Fibroblast of skin of abdomen (primary cell): ENCODE measurements at regions not wholly inside any gene's neighbourhood (a gene's known extent, or its start where the extent isn't known, plus 50 kb on each side); places are given as distances from the start of the nearest gene placed in this dataset.

Source experiments
- DNase-seq: peaks from one replicate; pipeline ENCODE4 v3.0.0-alpha.2; 2013

DNA sequence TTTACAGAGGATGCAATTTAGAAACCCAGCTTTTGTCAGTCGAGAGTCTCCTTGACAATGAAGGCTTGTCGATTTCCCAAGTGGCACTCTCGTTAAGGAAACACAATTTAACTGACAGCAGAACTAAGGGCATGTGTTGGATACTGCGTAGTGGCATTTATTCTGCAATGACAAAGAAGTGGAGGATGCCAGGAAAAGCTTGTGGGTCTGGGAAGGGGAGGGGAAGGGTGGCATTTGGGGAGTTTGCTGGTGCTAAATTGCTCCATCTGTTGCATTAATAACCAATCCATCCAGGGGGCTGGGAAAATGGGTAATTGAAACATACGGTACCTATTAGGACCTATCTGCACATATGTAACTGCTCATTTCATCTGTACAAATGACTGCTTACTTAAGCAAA is 190.6 kb downstream of the NSG2 start:
- peak; percentile 26 for DNase-seq

DNA sequence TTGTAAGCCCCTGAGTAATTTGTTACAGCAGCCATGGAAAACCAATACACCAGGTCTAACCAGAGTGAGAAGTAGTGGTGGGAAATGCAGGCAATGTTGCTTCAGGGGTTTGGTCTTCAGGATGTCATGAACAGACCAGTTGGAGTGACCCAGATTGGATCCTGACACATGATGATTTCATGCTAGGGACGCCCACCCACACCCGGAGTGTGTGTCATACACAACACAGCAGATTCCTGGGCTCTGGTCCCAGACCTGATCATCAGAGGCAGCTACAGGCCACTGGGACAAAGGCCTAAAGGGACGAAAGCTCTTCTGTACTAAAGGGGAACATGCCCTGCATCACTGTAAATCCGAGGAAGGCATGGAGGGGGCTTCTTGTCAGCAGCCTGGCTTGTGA is 194.2 kb downstream of the NSG2 start:
- DNase-seq, result peak; percentile 10

DNA sequence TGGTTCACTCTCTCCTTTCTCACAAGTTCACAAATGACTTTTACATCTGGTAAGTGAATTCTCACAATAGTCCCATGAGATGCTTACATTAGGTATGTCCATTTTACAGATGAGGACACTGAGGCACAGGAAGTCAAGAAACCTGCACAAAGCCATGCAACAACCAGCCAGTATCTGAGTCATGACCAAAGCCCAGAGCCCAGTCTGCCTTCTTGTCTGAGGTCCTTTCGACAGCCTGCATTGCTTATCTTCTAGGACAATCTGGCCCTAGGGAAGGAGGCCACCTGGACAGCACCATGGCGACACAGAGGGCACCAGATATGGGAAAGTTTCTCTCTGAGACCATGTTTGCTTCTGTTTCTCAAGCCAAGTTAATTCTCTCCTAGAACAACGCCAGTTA is 197.1 kb downstream of the NSG2 start:
- DNase-seq, result no peak

DNA sequence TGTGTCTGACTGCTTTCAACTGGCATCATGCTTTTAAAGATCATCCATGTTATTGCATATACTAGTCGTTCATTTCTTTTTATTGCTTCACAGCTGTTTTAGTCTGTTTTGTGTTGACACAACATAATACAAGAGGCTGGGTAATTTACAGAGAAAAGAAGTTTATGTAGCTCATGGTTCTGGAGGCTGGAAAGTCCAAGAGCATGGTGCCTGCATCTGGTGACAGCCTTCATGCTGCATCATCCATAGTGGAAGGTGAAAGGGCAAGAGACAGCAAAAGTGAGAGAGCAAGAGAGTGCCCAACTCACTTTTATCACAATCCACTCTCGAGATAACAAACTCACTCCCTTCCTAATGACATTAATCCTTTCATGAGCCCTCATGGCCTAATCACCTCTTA is 198.4 kb downstream of the NSG2 start:
- no peak for DNase-seq

DNA sequence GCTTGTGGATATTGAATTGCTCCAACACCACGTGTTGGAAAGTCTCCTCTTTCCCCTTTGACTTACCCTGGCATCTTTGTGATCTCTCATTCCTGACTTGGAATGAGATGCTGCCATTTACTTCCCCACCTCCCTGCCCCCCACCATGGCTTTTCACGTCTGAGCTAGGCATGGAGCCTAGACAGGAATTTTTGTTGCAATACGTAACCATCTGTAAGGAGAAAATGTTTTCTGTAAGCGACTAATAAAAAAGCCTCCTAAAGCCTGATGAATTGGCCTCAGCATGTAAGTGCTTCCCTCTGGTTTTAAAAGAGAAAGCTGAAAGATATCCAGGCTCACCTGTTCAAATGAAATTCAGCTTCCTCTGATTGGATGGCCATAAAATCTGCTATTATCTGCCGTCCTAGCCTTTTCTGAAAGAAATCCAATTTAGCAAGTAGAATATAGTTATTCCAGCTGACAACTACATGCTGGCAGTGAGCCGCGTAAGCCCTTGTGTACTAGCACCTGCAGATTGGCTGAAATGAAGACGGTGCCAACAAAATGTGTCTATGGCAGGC is 200.1 kb downstream of the NSG2 start:
- peak; percentile 60 for DNase-seq

DNA sequence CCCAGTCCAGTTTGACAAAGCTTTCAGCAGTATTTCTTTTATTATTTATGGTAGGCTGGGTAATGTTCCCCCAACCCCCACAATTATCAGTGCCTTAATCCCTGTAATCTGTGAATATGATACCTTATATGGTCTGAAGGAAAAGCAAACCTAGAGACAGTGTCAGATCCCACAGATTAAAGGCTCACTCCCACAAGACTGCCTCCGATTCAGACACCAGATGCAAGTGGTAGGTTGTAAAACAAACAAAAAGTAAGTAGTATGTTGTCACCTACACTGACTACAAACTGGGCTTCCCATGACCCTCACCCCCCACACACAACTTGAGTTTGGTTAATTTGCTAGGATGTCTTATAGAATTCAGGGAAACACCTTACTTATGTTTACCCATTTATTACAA is 201.2 kb downstream of the NSG2 start:
- no peak for DNase-seq

DNA sequence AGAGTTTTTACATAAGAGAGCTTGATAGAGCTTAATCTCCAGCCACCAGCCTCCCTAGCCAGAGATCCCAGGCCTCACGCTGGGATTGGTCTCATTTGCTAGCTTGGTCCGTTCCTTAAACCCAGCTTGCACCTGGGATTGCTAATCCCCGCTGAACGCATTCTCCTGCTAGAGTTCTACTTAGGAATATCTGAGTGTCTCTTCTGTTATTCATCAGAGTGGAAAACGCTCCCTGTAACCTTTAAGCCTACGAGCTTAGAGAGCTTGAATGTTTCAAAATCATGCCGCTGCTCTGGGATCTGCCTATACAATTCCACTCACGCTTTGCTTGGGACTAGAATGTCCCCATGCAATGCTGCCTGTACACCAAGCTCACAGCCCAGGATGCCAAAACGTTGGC is 201.8 kb downstream of the NSG2 start:
- no peak for DNase-seq

DNA sequence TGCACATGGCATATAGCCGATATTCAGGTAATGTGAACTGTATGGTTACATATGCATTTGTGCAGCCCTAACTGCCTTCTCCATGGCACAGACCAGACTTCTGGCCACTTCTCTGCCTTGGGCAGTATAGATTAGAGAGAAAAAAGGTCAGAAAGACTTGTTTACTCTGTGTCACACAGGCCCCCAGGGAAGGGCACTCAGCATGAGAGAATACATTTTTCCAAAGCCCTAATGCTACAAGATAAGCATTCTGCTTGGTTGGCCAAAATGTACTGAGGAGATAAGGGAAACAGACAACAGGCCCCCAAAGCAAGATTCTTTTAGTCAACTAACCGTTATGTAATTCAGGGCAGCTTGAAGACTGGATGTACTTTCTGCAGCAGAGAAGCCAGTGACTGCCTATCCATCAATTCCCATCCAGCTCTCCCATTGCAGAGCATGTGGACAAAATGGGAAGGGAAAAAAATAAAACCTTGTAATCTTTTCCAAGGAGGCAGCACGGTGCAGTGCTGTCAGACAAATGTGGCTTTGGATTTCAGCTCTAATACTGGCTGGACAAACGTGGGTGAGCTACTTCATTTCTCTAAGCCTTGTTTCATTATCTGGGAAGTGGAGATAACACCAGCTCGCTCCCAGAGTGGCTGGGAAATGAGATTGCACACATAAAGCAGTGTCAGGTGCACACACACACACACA is 205.9 kb downstream of the NSG2 start:
- no peak for DNase-seq

DNA sequence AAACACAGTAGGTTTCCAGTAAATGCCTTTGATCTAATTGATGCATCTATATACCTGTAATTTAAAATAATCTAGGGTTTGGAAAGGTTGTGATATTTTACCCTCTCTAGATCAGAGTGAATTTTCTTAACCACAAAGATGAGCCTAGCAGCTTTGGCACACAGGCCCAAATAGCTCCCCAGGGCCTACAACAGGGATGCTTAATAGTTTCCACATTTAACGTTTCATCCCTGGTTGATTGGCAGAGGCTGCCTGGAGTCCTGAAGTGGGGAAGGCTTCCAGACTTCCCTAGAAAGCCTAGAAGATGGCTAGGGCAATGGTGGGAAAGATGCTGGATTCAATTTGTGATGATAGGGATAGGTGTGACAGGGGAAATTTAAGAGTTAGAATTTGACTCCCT is 206.6 kb downstream of the NSG2 start:
- no peak for DNase-seq

DNA sequence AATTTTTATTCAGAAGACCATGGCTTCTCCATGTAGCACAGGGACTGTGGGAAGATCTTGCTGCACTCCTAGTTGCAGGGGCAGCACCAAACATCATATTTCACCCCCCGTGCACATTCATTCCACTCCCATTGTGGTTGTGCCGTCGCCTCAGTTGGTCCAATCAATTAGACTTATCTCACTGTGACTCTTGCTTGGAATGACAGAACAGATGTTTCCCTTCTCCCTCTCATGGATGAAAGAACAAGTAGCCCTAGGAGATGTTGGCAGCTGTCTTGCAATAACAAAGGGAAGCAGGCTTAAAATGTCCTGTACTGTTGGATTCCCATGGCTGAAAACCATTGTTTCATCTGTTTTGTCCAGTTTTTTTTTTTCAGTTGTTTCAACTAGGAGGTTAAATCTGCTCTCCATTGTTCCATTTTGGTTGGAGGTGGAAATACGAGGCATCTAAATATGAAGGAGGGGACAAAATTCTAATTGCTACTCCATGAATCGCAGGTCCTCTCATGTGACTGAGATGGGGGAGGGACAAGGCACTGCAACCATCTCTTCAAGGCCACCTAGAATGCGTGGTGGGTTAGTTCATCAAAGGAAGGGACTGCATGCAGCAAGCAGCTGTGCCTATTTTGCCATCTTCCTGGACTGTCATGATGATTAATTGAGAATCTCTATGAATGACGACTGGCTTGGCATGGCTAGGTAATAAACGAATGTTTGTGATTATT is 214.4 kb downstream of the NSG2 start:
- DNase-seq, result no peak

DNA sequence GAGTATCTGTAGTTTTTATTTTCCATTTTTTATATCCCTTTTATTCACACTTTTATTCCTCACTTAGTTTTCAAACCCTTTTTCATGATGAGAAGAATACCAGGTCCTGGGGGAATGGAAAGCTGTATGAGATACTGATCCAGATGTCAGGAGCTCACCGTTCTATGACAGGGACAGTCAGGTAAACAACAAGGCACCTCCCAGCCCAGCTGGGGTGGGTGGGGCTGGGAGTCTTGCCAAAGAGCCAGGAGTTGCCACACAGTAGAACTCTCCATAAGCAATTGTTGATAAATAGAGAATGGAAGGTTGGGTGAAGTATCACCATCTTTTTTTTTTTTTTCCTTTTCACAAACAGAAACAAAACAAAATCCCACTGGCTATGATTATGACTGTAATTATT is 225.8 kb downstream of the NSG2 start:
- DNase-seq, result no peak

DNA sequence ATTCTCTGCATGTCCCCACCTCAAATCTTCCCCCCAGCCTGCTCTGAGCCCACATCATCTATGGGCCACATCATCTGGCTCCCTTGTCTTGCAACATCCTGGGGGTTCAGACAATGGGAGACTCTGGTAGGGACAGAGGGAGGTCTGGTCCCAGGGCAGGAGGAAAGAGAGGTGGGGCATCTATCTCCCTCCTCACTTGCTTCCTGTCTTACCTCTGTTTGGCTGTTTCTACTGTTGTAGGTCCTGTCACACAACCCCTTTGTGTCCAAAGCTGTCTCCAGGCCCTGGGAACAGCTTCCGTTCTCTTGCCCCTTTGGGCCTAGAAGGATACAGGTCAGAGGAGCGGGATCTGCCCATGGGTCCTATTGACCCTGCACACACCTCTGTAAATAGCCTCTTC is 227.2 kb downstream of the NSG2 start:
- no peak for DNase-seq

DNA sequence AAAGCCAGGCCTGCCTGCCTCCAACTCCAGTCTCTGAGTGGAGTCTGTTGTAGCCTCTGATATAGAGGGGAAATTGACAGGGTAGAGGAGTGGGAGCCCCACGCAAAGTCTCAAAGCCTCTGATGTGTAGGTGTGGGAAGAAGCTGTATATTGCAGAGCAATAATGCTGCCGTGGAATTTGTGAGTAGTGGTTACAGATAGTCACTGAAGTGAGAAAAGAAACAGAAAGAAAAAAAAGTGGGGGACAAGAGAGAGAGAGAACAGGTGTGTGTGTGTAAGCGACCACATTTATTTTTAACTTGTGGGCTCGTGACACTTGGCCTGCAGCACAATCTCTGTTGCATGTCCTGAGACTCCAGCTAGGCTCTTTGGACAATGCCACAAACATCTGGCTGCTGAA is 227.8 kb downstream of the NSG2 start:
- DNase-seq, result no peak

DNA sequence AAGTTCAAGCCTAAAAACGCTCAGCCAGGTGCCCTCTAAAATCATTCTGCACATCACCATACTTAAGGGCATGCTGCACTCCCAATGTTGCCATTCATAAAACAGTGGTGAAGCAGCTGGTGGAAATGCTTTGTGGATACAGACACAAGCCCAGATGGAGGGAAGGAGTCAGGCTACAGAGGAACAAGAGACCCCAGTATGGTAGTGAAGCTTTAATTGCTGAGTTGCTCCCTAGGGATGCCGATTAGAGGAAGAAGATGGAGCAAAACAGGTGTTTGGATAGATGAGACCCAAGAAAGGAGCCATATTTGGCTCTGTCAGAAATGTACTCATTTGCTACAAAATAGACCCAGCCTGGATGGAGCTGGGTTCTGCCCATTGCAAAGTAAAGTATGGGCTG is 230.5 kb downstream of the NSG2 start:
- DNase-seq, result no peak

DNA sequence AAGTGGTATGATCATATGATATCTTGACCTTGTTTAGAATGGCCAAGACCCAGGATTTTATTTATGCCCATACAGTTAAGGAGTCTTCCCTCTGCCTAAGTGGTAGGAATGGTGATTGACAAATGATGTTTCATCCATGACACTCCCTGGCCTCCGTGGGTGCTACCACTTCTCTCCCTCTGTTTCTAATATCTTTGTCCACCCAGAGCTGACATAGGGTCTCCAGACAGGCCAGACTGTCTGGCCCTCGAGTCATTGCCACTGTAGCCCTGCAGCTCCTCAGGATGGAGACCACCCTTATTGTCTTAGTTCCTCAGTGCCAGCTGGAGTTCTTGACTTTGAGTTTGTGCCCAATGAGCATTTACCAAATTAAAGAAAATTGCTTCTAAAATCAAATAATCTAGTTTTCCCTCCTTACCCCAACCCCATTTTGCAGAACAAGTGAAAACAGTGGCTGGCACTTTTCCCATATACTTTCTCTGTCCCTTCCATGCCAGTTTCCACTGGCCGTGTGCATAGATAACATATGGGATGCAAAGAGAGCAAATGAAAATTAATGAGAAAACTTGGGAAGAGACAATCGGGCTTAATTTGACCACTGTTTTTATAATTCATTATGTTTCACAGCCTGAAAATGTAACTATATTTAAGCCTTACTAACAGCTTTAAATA is 235.7 kb downstream of the NSG2 start:
- no peak for DNase-seq

DNA sequence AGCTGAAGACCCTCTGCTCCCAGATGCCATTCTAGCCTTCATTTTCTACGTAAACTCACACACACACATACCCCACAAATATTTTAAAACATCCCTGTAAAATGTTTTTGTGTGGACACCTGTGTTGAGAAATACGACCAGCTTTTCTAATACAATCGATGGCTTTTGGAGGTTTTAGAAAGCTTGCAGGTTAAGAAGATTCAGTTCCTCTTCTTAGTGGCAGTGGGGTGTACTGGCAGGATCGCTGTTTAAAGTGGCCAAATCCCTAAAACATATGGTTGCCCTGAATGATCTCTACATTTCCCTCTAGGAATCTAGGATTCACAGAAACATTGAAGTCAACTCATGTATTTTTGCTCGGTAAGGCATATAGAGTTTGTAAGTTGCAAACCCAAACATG is 236.3 kb downstream of the NSG2 start:
- no peak for DNase-seq

DNA sequence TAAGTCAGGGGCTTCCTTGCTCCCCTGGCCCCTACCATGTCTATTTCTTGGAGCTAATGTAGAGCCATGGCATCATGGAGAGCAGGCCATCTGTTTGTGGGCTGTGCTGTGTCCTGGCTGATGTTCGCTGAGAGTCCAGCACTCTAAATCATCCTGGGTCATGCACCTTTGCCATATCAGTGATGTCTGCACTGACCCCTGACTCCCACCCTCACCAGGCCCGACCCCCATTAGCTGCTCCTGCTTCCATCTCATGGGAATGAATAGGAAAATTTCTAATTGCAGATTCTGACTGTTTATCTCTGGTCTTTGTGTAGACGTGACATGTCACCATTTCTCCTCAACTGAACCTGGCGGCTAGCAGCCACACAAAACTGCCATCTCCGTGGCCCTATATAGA is 236.9 kb downstream of the NSG2 start:
- DNase-seq, result no peak

DNA sequence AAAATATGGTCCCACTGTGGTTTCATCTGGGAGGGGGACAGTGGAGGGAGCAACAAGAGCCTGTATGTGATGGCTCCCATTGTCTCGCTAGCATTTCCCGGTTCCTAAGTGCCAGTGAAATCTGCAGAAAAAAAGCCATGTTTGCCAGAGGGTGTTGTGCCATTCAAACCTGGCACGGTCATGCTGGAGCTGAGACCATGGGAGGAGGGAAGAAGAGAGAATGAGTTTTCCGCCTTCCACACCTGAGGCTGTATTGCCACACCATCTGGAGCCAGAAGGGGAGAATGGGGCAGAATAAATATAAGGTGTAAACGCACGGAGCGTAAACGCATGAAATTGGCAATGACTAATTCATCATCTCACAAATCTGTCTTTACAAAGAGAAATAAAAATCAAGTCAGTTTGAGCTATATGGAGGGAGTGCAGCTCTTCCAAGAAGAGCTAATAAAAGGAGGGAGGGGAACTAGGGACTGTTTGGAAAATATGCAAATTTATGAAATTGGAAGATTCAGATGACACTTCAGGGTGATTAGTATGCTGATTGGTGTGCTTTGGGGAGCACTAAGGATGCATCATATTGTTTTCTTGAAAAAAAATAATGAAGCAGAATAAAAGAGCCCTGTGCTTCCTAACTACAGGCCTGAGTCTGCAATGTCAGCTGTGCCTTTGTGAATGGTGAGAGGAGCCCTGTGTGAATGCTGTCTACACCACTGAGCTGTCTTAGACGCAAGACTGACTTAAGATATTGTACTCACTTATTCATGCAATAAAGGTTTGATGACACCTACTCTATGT is 237.9 kb downstream of the NSG2 start:
- DNase-seq, result no peak

DNA sequence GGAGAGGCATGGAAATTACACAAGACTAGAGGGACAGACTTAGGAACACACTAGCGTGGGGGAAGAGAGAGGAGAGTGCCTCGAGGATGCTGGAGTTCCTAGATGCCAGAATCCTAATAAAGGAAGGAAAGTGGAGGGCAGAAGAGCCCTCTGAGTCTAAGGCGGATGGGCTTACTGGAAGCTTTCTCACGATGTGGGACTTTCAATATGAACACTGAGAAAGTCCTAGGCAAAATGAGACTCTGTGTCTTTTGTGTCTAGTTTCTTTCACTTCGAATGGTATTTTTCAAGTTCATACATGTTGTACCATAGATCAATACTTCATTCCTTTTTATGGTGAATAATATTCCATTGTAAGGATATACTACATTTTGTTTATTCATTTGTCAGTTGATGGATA is 239.4 kb downstream of the NSG2 start:
- DNase-seq, result no peak

DNA sequence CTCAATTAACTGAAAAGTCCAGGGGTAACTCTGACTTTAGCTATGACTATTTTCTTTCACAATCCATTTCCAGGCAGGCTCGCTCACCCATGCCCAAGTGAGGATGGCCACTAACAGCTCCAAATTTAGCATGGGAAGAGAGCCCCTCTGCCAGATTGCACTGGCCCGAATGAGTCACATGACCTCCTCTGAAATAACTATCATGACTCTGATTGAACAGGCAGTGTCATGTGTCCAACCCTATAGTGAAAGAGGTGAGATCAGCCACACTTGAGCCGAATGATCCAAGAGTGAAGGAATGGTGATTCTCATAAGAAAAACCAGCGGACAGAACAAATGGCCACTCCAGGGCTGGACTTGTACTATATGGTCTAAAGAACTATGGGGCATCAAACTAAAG is 242.3 kb downstream of the NSG2 start:
- DNase-seq, result no peak

DNA sequence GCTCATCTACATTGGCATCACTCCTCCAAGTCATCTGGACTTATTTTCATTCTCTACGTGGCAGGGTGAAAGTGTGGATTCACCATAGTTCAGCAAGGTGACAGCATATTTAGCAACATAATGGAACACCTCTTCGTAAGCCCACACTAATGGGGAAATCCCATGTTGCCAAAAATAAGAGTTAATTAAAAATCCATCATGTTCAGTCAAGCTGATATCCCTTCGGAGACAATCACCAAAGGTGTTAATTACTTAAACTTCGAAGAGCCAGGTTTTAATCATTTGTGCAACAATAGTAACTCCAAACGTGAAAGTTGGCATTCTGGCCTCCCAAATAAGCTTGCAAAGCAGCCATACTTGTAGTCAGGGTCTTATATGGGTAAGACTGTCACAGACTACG is 242.9 kb downstream of the NSG2 start:
- no peak for DNase-seq

DNA sequence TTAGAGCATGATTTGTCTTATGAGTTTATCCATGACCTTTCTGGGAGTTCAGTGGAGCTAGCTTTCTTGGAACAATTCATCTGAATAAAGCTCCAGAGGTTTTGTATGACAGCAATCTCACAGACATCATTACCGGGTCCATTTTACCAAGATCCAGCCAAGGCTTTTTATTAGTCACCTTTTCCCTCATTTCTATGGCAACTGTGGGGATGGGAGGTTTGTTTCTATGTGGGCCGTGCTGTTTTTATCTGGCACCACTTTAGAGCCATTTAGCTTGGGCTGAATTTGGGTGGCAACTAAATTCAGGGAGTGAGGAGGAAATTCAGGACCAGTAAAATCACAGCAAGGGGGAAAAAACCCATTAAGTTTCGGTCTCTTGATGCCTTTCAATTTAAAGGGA is 245.7 kb downstream of the NSG2 start:
- no peak for DNase-seq

DNA sequence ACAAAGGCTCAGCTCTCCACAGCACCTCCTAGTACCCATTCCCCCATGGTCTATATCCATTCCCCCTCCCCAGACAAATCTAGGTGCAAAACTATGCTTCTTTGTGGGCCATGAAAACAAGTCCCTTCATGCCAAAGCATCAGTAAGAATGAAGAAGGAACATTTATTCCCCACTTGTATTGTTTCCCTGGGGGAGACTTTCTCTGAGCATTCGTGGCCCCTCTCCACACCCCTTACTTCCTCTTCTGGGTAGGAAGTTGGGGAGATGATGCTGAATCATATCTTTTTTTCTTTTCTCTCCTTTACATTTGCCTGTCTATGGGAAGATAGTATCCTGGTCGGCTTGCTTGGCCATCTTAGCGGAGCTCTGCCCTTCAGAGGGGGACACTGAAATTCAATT is 246.8 kb downstream of the NSG2 start:
- no peak for DNase-seq
